Heart left ventricle (tissue), 16 donors: ENCODE measurements at regions not wholly inside any gene's neighbourhood (a gene's known extent, or its start where the extent isn't known, plus 50 kb on each side); places are given as distances from the start of the nearest gene placed in this dataset.
"Not testable (repeated sequence)": the region's sequence is repeated elsewhere in the genome, so short reads cannot be mapped to it uniquely, and the experiment has no call there.

ENCODE experiments used
- ATAC-seq, 4 donors: fragments of 200-7000 bp; cut with Tn5 transposase; one replicate each; pipeline ENCODE4 v1.9.1; 2020 to 2022; ENCODE audit warnings: moderate library complexity in 4 of 4, mild to moderate bottlenecking in 3 of 4, moderate number of reproducible peaks in 1 of 4
- DNase-seq, 5 donors: peaks; one replicate each; pipeline ENCODE4 v3.0.0-alpha.2; 2020
- H3K27ac ChIP-seq, 12 donors: fragments of 200-600 bp; sonication (generic) in 4 of 12; one replicate each; pipeline versions ENCODE4 v1.5.0 to v1.8.0; 2016 to 2022; ENCODE audit warnings: mild to moderate bottlenecking in 2 of 12
- H3K27me3 ChIP-seq, 9 donors: fragments of 200-600 bp; sonication (generic) in 2 of 9; one replicate each; pipeline versions ENCODE4 v1.5.1 to v1.8.0; 2016 to 2022; ENCODE audit warnings: mild to moderate bottlenecking in 3 of 9
- H3K36me3 ChIP-seq, 9 donors: fragments of 200-600 bp; sonication (generic) in 2 of 9; one replicate each; pipeline versions ENCODE4 v1.5.0 to v1.8.0; 2018 to 2022; ENCODE audit warnings: mild to moderate bottlenecking in 2 of 9
- H3K4me1 ChIP-seq, 12 donors: fragments of 200-600 bp; sonication (generic) in 4 of 12; one replicate each; pipeline versions ENCODE4 v1.5.0 to v1.8.0; 2016 to 2022; ENCODE audit warnings: mild to moderate bottlenecking in 3 of 12
- H3K4me3 ChIP-seq, 12 donors: fragments of 200-600 bp; sonication (generic) in 4 of 12; one replicate each; pipeline versions ENCODE4 v1.5.0 to v1.8.0; 2017 to 2022; ENCODE audit warnings: mild to moderate bottlenecking in 9 of 12, moderate library complexity in 4 of 12
- H3K9me3 ChIP-seq, 12 donors: fragments of 200-600 bp; sonication (generic) in 4 of 12; one replicate each; pipeline versions ENCODE4 v1.5.0 to v1.8.0; 2016 to 2022; ENCODE audit warnings: mild to moderate bottlenecking in 1 of 12
- POLR2A ChIP-seq, 2 donors: fragments of 450-650 bp; IDR thresholded peaks; one replicate each; pipeline ENCODE4 v1.6.1; 2017; ENCODE audit warnings: antibody characterized with exemption in 2 of 2, mild to moderate bottlenecking in 2 of 2, moderate library complexity in 2 of 2
- WGBS, 4 donors: extraction: QIAGEN DNeasy Blood & Tissue Kit in 2 of 4; methylation state at CpG; one replicate each; pipeline versions ENCODE4 v1.1.5 to v1.1.7; 2013 to 2018; 5-methylcytosine and 5-hydroxymethylcytosine counted together
- intact Hi-C, 10 donors: fragments of 100-400 bp; cut with DNase I; formaldehyde crosslinking; loops; one replicate each; pipeline versions ENCODE4 v1.11.1 to v1.14.2; 2022
- TF ChIP-seq, protein P1 (sequence below), 12 donors: fragments of 200-600 bp; sonication (generic) in 4 of 12; IDR thresholded peaks; one replicate each; pipeline versions ENCODE4 v1.5.0 to v1.8.0; 2018 to 2022; ENCODE audit warnings: antibody characterized with exemption in 12 of 12, mild to moderate bottlenecking in 5 of 12
- donor health status: ischemic (EF 13 %, LVEDD 7.1; RV severe dilation, severe dysfunction).
- donor health status: healthy with polysubstance abuse.
- donor health status: DM: no; HTN: yes; CAD: no.
- donor health status: DM: no; HTN: no; CAD: no.
- donor health status: ischemic (EF 25% LVEDD 6.9; RV normal size, moderate dysfunction).
- donor health status: ischemic (EF 25% LVEDD 5.7; RV mildly dilated, moderate dysfunction).
- donor health status: healthy.
- donor health status: DM: yes; HTN: yes; CAD: no.
- donor health status: ischemic (EF 35%, LVEDD 5.7; RV mildly dilated, moderate dysfunction).
- donor health status: nonischemic (EF 11% LVEDD 7.7; RV severe dilation, severe dysfunction).
- donor health status: DM: yes; HTN: yes; CAD: no.
- donor health status: PGD.
- donor health status: ischemic (EF 29% LVEDD 5.4; RV normal size, mild dysfunction).
- donor health status: nonischemic (EF 23%, LVEDD 6.1; RV moderate dilation, normal function).

DNA sequence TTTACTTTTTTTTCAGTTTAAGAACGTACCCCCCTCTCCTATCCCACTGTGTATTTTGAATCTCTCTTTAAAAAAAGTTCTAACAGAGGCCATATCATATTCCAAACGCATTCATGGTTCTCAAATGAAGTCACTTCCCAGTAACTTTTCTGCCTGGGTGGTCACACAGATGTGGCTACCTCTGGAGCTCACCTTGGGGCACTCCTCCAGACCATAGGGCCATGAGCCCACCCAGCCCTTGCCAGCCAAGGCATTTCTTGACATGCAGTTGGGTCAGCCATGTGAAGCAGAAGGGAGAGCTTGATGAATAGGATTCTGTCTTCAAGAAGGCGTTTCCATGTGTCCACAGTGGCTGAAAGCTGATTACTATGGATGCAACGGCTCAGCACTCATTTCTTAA is 239.3 kb downstream of the RAB11FIP2 start:
- DNase-seq (no peak), ATAC-seq (no peak)
- WGBS, 4 donors, result 52 to 63% (median 56%) methylated on average over 4 of the region's 4 CpGs
- H3K4me1 ChIP-seq, result no peaks in the 10 kb centered on the region
- H3K4me3 ChIP-seq, result no peak overlapping the region
- no peak overlapping the region for H3K27ac ChIP-seq
- peaks cover 0 to 17% (median 0%) of the 10 kb centered on the region in 12 donors for H3K9me3 ChIP-seq
- H3K36me3 ChIP-seq, result no peaks in the 10 kb centered on the region
- TF ChIP-seq POLR2A (IDR thresholded peaks at IDR 0.05), result no peak
- TF ChIP-seq, protein P1, sequence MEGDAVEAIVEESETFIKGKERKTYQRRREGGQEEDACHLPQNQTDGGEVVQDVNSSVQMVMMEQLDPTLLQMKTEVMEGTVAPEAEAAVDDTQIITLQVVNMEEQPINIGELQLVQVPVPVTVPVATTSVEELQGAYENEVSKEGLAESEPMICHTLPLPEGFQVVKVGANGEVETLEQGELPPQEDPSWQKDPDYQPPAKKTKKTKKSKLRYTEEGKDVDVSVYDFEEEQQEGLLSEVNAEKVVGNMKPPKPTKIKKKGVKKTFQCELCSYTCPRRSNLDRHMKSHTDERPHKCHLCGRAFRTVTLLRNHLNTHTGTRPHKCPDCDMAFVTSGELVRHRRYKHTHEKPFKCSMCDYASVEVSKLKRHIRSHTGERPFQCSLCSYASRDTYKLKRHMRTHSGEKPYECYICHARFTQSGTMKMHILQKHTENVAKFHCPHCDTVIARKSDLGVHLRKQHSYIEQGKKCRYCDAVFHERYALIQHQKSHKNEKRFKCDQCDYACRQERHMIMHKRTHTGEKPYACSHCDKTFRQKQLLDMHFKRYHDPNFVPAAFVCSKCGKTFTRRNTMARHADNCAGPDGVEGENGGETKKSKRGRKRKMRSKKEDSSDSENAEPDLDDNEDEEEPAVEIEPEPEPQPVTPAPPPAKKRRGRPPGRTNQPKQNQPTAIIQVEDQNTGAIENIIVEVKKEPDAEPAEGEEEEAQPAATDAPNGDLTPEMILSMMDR (IDR thresholded peaks at IDR 0.05), result no peak
- peaks cover 0 to 11% (median 0%) of the 10 kb centered on the region in 9 donors for H3K27me3 ChIP-seq
- intact Hi-C loops, result no loop called here

DNA sequence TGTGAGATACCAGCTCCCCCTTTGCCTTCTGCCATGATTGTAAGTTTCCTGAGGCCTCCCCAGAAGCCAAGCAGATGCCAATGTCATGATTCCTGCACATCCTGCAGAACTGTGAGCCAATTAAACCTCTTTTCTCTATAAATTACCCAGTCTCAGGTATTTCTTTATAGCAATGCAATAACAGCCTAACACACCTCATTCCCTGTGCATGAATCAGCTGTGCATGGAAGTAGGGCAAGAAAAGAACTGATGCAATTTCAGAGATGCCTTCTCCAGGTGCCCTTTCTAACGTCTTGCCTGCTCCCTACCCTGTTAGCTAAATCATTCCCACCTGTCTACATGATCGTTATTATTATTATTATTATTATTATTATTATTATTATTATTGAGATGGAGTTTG is 230.9 kb downstream of the RAB11FIP2 start:
- WGBS, 4 donors, result 51 to 68% (median 66%) methylated on average over 2 of the region's 2 CpGs
- intact Hi-C loops, H3K9me3 ChIP-seq, H3K27ac ChIP-seq, H3K4me3 ChIP-seq, DNase-seq, ATAC-seq, H3K4me1 ChIP-seq, H3K36me3 ChIP-seq: not testable (repeated sequence)
- peaks cover 0 to 19% (median 0%) of the 10 kb centered on the region in 9 donors for H3K27me3 ChIP-seq

DNA sequence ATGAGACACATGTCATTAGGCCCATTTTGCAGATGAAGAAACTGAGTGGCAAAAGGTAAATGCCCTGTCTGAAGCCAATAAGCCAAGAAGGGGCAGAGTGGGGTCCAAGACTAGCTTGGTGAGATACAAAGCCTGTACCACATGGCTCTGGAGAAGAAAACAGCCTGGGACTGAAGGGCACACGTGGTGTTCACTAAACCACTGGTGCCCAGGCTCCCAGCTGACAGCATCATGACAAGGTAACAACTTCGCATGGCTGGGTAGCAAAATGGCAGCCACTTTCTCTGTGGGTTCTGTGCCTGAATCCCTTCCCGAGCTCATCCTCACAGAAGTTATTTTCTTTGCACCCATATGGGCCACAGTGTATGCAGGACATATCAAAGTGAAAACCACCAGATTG is 229.6 kb downstream of the RAB11FIP2 start:
- no peak for ATAC-seq
- 70 to 80% (median 75%) methylated on average over 3 of the region's 3 CpGs for WGBS, 4 donors

DNA sequence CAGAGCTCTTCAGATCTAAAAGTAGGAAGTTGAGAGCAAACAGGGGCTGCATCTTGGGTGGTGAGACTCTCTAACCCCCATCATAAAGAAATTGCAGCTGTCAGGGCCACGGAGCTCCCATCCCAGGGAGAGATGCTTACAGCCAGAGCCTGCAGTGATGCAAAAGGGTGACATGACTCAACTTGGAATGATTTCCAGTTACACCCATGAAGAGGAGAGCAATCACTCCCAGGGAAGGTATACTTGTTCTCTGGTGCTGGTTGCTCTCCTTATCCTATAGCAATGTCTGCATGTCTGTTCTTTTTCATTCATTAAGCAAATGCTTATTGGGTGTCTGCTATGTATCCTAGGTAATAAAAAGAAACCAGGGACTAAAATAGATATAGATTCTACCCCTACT is 228.0 kb downstream of the RAB11FIP2 start:
- ATAC-seq (no peak), DNase-seq (no peak)
- no peak overlapping the region for H3K27ac ChIP-seq
- H3K4me1 ChIP-seq, result no peaks in the 10 kb centered on the region
- intact Hi-C loops, result no loop called here
- no peak for TF ChIP-seq POLR2A (IDR thresholded peaks at IDR 0.05)
- TF ChIP-seq, protein P1 (IDR thresholded peaks at IDR 0.05), result no peak
- no peaks in the 10 kb centered on the region for H3K9me3 ChIP-seq
- H3K36me3 ChIP-seq, result no peaks in the 10 kb centered on the region
- WGBS, 4 donors, result 58 to 77% (median 65%) methylated on average over 1 of the region's 1 CpG
- peaks cover 0 to 19% (median 0%) of the 10 kb centered on the region in 9 donors for H3K27me3 ChIP-seq
- H3K4me3 ChIP-seq, result no peak overlapping the region

More for the DNA sequence above, 229.6 kb downstream of the RAB11FIP2 start:
- H3K9me3 ChIP-seq, result peaks cover 0 to 3% (median 0%) of the 10 kb centered on the region in 12 donors
- intact Hi-C loops, result no loop called here
- no peak for DNase-seq
- no peak overlapping the region for H3K27ac ChIP-seq
- TF ChIP-seq POLR2A (IDR thresholded peaks at IDR 0.05), result no peak
- TF ChIP-seq, protein P1 (IDR thresholded peaks at IDR 0.05), result no peak
- no peaks in the 10 kb centered on the region for H3K4me1 ChIP-seq
- H3K27me3 ChIP-seq, result peaks cover 0 to 19% (median 0%) of the 10 kb centered on the region in 9 donors
- no peak overlapping the region for H3K4me3 ChIP-seq
- H3K36me3 ChIP-seq, result no peaks in the 10 kb centered on the region

DNA sequence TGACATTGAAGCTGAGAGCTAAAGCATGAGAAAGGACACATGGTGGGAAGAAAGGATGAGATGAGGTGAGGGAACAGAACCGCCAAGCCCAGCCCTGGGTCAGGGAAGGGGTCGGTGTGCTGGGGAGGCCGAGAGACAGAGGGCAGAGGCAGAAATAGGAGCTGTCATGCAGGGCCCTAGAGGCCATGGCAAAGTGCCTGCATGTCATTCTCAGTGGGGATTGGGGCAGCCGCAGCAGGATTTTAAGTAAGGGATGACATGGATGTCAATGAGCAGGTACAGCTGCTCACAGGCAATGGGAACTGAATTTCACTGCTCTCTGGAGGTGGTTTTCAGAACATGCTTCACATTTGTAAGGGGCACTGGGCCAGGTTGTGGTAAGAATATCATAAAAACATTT is 227.4 kb downstream of the RAB11FIP2 start:
- Histone ChIP-seq H3K4me1 (no peaks in the 10 kb centered on the region), H3K27ac (no peak overlapping the region), H3K36me3 (no peaks in the 10 kb centered on the region), H3K4me3 (no peak overlapping the region), H3K27me3 (peaks cover 0 to 19% (median 0%) of the 10 kb centered on the region in 9 donors), H3K9me3 (no peaks in the 10 kb centered on the region)
- no peak for TF ChIP-seq POLR2A (IDR thresholded peaks at IDR 0.05)
- TF ChIP-seq, protein P1 (IDR thresholded peaks at IDR 0.05), result no peak
- ATAC-seq, result no peak
- no peak for DNase-seq
- intact Hi-C loops, result no loop called here
- WGBS, 4 donors, result 43 to 53% (median 48%) methylated on average over 4 of the region's 4 CpGs
